SK-N-SH (cell line): ENCODE measurements at regions not wholly inside any gene's neighbourhood (a gene's known extent, or its start where the extent isn't known, plus 50 kb on each side); places are given as distances from the start of the nearest gene placed in this dataset.

Experiments used
- CTCF ChIA-PET: fragments of 300-600, 350-600 bp; formaldehyde crosslinking; extraction: SDS; loops from one replicate; lab custom pipeline; 2021; lab: Yijun Ruan, JAX
- POLR2A ChIA-PET: fragments of 350-600 bp; sonication (Branson Sonifier 250); formaldehyde crosslinking; extraction: SDS; loops from one replicate; lab custom pipeline; 2020; ENCODE audit warnings: antibody characterized with exemption, inconsistent platforms; lab: Yijun Ruan, JAX
- DNase-seq: peaks from one replicate; pipeline ENCODE4 v3.0.0; 2012
- H2AFZ ChIP-seq: fragments of 200-600 bp; sonication (generic); 2 replicates; pipeline ENCODE4 v1.8.1; 2016; ENCODE audit warnings: antibody characterized with exemption, mild to moderate bottlenecking, low read depth
- H3F3A ChIP-seq: fragments of 200-600 bp; sonication (generic); replicated peaks from 2 replicates; pipeline ENCODE3; 2016; ENCODE audit warnings: antibody characterized with exemption, mild to moderate bottlenecking; ENCODE audit not compliant: insufficient read depth
- H3K27ac ChIP-seq, 2 experiments: fragments of 200-500 bp in 1 of 2; fragments of 200-600 bp in 1 of 2; sonication (Bioruptor generic) in 1 of 2; sonication (generic), shearing (Covaris generic) in 1 of 2; 2 replicates each; pipeline versions ENCODE4 v1.5.1 to v1.6.1; 2014 to 2016; ENCODE audit warnings: low read depth in 2 of 2, inconsistent platforms in 1 of 2, low read length in 1 of 2, mild to moderate bottlenecking in 1 of 2, mixed read lengths in 1 of 2
- H3K27me3 ChIP-seq: fragments of 200-600 bp; sonication (generic), shearing (Covaris generic); 2 replicates; pipeline ENCODE4 v1.6.1; 2016; ENCODE audit warnings: mixed run types; ENCODE audit not compliant: insufficient read depth
- H3K36me3 ChIP-seq, 2 experiments: fragments of 200-500 bp in 1 of 2; fragments of 200-600 bp in 1 of 2; sonication (Bioruptor generic) in 1 of 2; sonication (generic) in 1 of 2; replicated peaks in 1 of 2; 2 replicates each; pipeline versions ENCODE3 to v1.5.1; 2014 to 2016; ENCODE audit warnings: low read length in 1 of 2, mild to moderate bottlenecking in 1 of 2; ENCODE audit not compliant: insufficient read depth in 2 of 2, control insufficient read depth in 1 of 2
- H3K4me1 ChIP-seq, 2 experiments: fragments of 200-500 bp in 1 of 2; fragments of 200-600 bp in 1 of 2; sonication (Bioruptor generic) in 1 of 2; sonication (generic), shearing (Covaris generic) in 1 of 2; 2 replicates each; pipeline versions ENCODE4 v1.5.1 to v1.6.1; 2014 to 2016; ENCODE audit warnings: low read depth in 1 of 2, low read length in 1 of 2, mixed run types in 1 of 2; ENCODE audit not compliant: insufficient read depth in 2 of 2, control insufficient read depth in 1 of 2
- H3K4me2 ChIP-seq: fragments of 200-600 bp; sonication (generic), shearing (Covaris generic); 2 replicates; pipeline ENCODE4 v1.6.1; 2017; ENCODE audit warnings: mixed run types
- H3K4me3 ChIP-seq, 2 experiments: fragments of 200-500 bp in 1 of 2; fragments of 200-600 bp in 1 of 2; sonication (Bioruptor generic) in 1 of 2; sonication (generic), shearing (Covaris generic) in 1 of 2; 2 replicates each; pipeline versions ENCODE4 v1.5.1 to v1.8.1; 2014 to 2016; ENCODE audit warnings: low read depth in 2 of 2, inconsistent platforms in 1 of 2, low read length in 1 of 2, mild to moderate bottlenecking in 1 of 2, mixed read lengths in 1 of 2, moderate library complexity in 1 of 2
- H3K79me2 ChIP-seq: fragments of 200-600 bp; sonication (generic); 2 replicates; pipeline ENCODE4 v1.8.1; 2017; ENCODE audit warnings: mild to moderate bottlenecking; ENCODE audit not compliant: insufficient read depth
- H3K9ac ChIP-seq: fragments of 200-600 bp; sonication (generic); 2 replicates; pipeline ENCODE4 v1.6.1; 2017; ENCODE audit warnings: mixed run types
- H3K9me2 ChIP-seq: fragments of 200-600 bp; sonication (generic); 2 replicates; pipeline ENCODE4 v1.6.1; 2017; ENCODE audit warnings: mixed run types
- H3K9me3 ChIP-seq: fragments of 200-600 bp; sonication (generic); 2 replicates; pipeline ENCODE4 v1.6.1; 2017; ENCODE audit warnings: mixed run types, mild to moderate bottlenecking, moderate library complexity
- H4K20me1 ChIP-seq: fragments of 200-600 bp; sonication (generic); 2 replicates; pipeline ENCODE4 v1.6.1; 2017; ENCODE audit warnings: mild to moderate bottlenecking, mixed run types; ENCODE audit not compliant: insufficient read depth
- CTCF ChIP-seq: fragments of 200-600 bp; sonication (generic); IDR thresholded peaks from 2 replicates; pipeline ENCODE4 v1.6.1; 2017; ENCODE audit warnings: antibody characterized with exemption, mild to moderate bottlenecking, moderate library complexity
- ELF1 ChIP-seq: IDR thresholded peaks from 2 replicates; pipeline ENCODE4 v1.4.0; 2012
- EZH2phosphoT487 ChIP-seq: fragments of 200-600 bp; sonication (generic); IDR thresholded peaks from 2 replicates; pipeline ENCODE4 v1.6.1; 2017; ENCODE audit warnings: low read depth, mixed run types, mild to moderate bottlenecking, antibody characterized with exemption, moderate library complexity, borderline replicate concordance
- FOSL2 ChIP-seq: IDR thresholded peaks from 2 replicates; pipeline ENCODE4 v1.4.0; 2012; ENCODE audit warnings: low read depth, mild to moderate bottlenecking, moderate library complexity, borderline replicate concordance
- FOXJ3 ChIP-seq: sonication (generic); formaldehyde crosslinking; IDR thresholded peaks from 2 replicates; pipeline ENCODE4 v1.5.1; 2020; ENCODE audit warnings: mild to moderate bottlenecking, missing genetic modification reagents
- FOXM1 ChIP-seq: IDR thresholded peaks from 2 replicates; pipeline ENCODE4 v1.4.0; 2012; ENCODE audit warnings: low read depth, mild to moderate bottlenecking
- GATA2 ChIP-seq: sonication (generic); formaldehyde crosslinking; IDR thresholded peaks from 2 replicates; pipeline ENCODE4 v1.5.0; 2020; ENCODE audit warnings: mild to moderate bottlenecking, missing genetic modification reagents
- MAX ChIP-seq: IDR thresholded peaks from 2 replicates; pipeline ENCODE4 v1.4.0; 2012; ENCODE audit warnings: low read depth
- MEF2A ChIP-seq: IDR thresholded peaks from 2 replicates; pipeline ENCODE4 v1.4.0; 2012; ENCODE audit warnings: low read depth, borderline replicate concordance
- MXI1 ChIP-seq: IDR thresholded peaks from 2 replicates; pipeline ENCODE4 v1.6.1; 2012; ENCODE audit warnings: mild to moderate bottlenecking, low read depth, low read length, improper control_type of control experiment
- NFIC ChIP-seq: IDR thresholded peaks from 2 replicates; pipeline ENCODE4 v1.4.0; 2012; ENCODE audit warnings: borderline replicate concordance
- NRF1 ChIP-seq: IDR thresholded peaks from 2 replicates; pipeline ENCODE4 v1.6.1; 2012; ENCODE audit warnings: low read depth, mild to moderate bottlenecking, low read length
- RCOR1 ChIP-seq: fragments of 150-350 bp; IDR thresholded peaks from 2 replicates; pipeline ENCODE4 v1.6.1; 2017; ENCODE audit warnings: antibody characterized with exemption, low read length
- RXRA ChIP-seq: IDR thresholded peaks from 2 replicates; pipeline ENCODE4 v1.4.0; 2012; ENCODE audit warnings: low read depth, mild to moderate bottlenecking, borderline replicate concordance
- SIN3A ChIP-seq: IDR thresholded peaks from 2 replicates; pipeline ENCODE4 v1.6.1; 2012; ENCODE audit warnings: low read depth, mild to moderate bottlenecking, low read length, moderate library complexity, borderline replicate concordance
- SMC3 ChIP-seq: IDR thresholded peaks from 2 replicates; pipeline ENCODE4 v1.6.1; 2012; ENCODE audit warnings: low read depth, low read length, improper control_type of control experiment
- TAF1 ChIP-seq: IDR thresholded peaks from 2 replicates; pipeline ENCODE4 v1.6.1; 2012; ENCODE audit warnings: low read depth, mild to moderate bottlenecking, low read length, moderate library complexity, borderline replicate concordance
- TEAD4 ChIP-seq: IDR thresholded peaks from 2 replicates; pipeline ENCODE4 v1.4.0; 2012; ENCODE audit warnings: mild to moderate bottlenecking, borderline replicate concordance; ENCODE audit not compliant: insufficient read depth
- USF1 ChIP-seq: IDR thresholded peaks from 2 replicates; pipeline ENCODE4 v1.4.0; 2012; ENCODE audit warnings: low read depth, borderline replicate concordance
- USF2 ChIP-seq: fragments of 150-350 bp; IDR thresholded peaks from 2 replicates; pipeline ENCODE4 v1.6.1; 2017; ENCODE audit warnings: antibody characterized with exemption, low read length, low read depth, borderline replicate concordance
- ZBTB33 ChIP-seq: IDR thresholded peaks from 2 replicates; pipeline ENCODE4 v1.4.0; 2012; ENCODE audit warnings: low read depth, borderline replicate concordance
- WGBS: methylation state at CpG from one replicate; pipeline ENCODE4 v1.1.6; 2017; ENCODE audit warnings: low lambda C conversion rate; 5-methylcytosine and 5-hydroxymethylcytosine counted together

- Histone ChIP-seq H3K4me1 (no peaks in the 10 kb centered on the region; a peak in 1 of 4 replicates), H3K79me2 (no peaks in the 10 kb centered on the region), H3K9ac (no peak overlapping the region), H3K4me3 (no peak overlapping the region), H3K9me3 (no peaks in the 10 kb centered on the region), H4K20me1 (no peaks in the 10 kb centered on the region), H3K27ac (no peak overlapping the region), H3K4me2 (no peak overlapping the region), H3K9me2 (no peaks in the 10 kb centered on the region), H3F3A (no peaks in the 10 kb centered on the region), H2AFZ (no peak overlapping the region), H3K27me3 (no peaks in the 10 kb centered on the region), H3K36me3 (no peaks in the 10 kb centered on the region)
- DNase-seq, result no peak
- CTCF ChIA-PET, result no interaction called here
- TF ChIP-seq GATA2 (CRISPR knock-in tag) (peak; percentile 27; the same call in 1 of the 2 replicates), USF1 (no peak), TAF1 (no peak), ELF1 (no peak)
- POLR2A ChIA-PET, result no interaction called here
- WGBS, result 29% methylated on average over 2 of the region's 2 CpGs
Observed at GRCh38 chr5:156037151-156037909, 289.6 kb upstream of the SGCD start.

- no peaks in the 10 kb centered on the region for H3K9me3 ChIP-seq
- no peak overlapping the region for H3K27ac ChIP-seq
- no peak overlapping the region for H3K4me3 ChIP-seq
- TF ChIP-seq SMC3 (no peak), MEF2A (no peak), TEAD4 (no peak), FOXM1 (no peak), CTCF (no peak), FOXJ3 (CRISPR knock-in tag) (no peak), NFIC (no peak), ZBTB33 (no peak), RXRA (no peak), USF2 (no peak), FOSL2 (no peak), RCOR1 (no peak), NRF1 (no peak), MXI1 (no peak), SIN3A (no peak), ELF1 (no peak), EZH2phosphoT487 (no peak), MAX (no peak)
- ChIA-PET CTCF (interaction anchor here (1.1 kb wide), 1 partner anchor 9 kb away, joined by 4 read pairs; no protein-coding TSS in a partner anchor), POLR2A (no interaction called here)
- no peaks in the 10 kb centered on the region for H4K20me1 ChIP-seq
- no peaks in the 10 kb centered on the region; a peak in 1 of 4 replicates for H3K4me1 ChIP-seq
- no peaks in the 10 kb centered on the region for H3F3A ChIP-seq
- no peaks in the 10 kb centered on the region for H3K27me3 ChIP-seq
- no peak overlapping the region for H3K4me2 ChIP-seq
- no peaks in the 10 kb centered on the region for H3K9me2 ChIP-seq
- WGBS, result 71% methylated on average over 1 of the region's 1 CpG
- no peak overlapping the region for H3K9ac ChIP-seq
- no peaks in the 10 kb centered on the region for H3K36me3 ChIP-seq
- H2AFZ ChIP-seq, result no peak overlapping the region
- H3K79me2 ChIP-seq, result no peaks in the 10 kb centered on the region
- no peak for DNase-seq
Observed at GRCh38 chr5:156042726-156043125, 284.2 kb upstream of the SGCD start.
